K562 (cell line): ENCODE measurements at regions not wholly inside any gene's neighbourhood (a gene's known extent, or its start where the extent isn't known, plus 50 kb on each side); places are given as distances from the start of the nearest gene placed in this dataset.

ENCODE experiments used
- ATF3 ChIP-seq, 2 experiments: fragments of 450-650 bp in 1 of 2; sonication (generic) in 1 of 2; formaldehyde crosslinking in 1 of 2; IDR thresholded peaks in 1 of 2; conservative IDR thresholded peaks in 1 of 2; 2 replicates each; pipeline versions ENCODE4 v1.6.1 to v1.8.1; 2016 to 2023; ENCODE audit warnings: mild to moderate bottlenecking in 2 of 2, moderate library complexity in 2 of 2, inconsistent platforms in 1 of 2, missing genetic modification reagents in 1 of 2
- BHLHE40 ChIP-seq: IDR thresholded peaks from 2 replicates; pipeline ENCODE4 v1.6.1; 2011; ENCODE audit warnings: low read length, improper control_type of control experiment
- DACH1 ChIP-seq: fragments of 450-650 bp; IDR thresholded peaks from 2 replicates; pipeline ENCODE4 v1.6.1; 2018; ENCODE audit not compliant: partially characterized antibody
- HDAC6 ChIP-seq: IDR thresholded peaks from 2 replicates; pipeline ENCODE4 v1.6.1; 2012; ENCODE audit warnings: low read depth, mild to moderate bottlenecking, control low read depth, inconsistent platforms, low read length, moderate library complexity
- HMGN3 ChIP-seq: IDR thresholded peaks from 2 replicates; pipeline ENCODE4 v1.6.1; 2011; ENCODE audit warnings: borderline replicate concordance, low read depth, mild to moderate bottlenecking, mixed read lengths, low read length; ENCODE audit not compliant: insufficient read length; ENCODE audit errors: extremely low read depth
- HNRNPL ChIP-seq: fragments of 200-400 bp; formaldehyde crosslinking; IDR thresholded peaks from 2 replicates; pipeline ENCODE4 v1.6.1; 2017; ENCODE audit warnings: low read depth, mild to moderate bottlenecking, low read length
- POLR2AphosphoS5 ChIP-seq: IDR thresholded peaks from 2 replicates; pipeline ENCODE4 v1.6.1; 2011; ENCODE audit warnings: mild to moderate bottlenecking, low read depth, low read length, moderate library complexity; ENCODE audit not compliant: control insufficient read depth, insufficient read depth
- RBM22 ChIP-seq: fragments of 200-400 bp; formaldehyde crosslinking; IDR thresholded peaks from 2 replicates; pipeline ENCODE4 v1.6.1; 2018; ENCODE audit warnings: low read length, low read depth; ENCODE audit not compliant: poor library complexity, severe bottlenecking
- SAP30 ChIP-seq: fragments of 200-600 bp; sonication (generic); IDR thresholded peaks from 2 replicates; pipeline ENCODE4 v1.6.1; 2012; ENCODE audit warnings: borderline replicate concordance, low read depth, mild to moderate bottlenecking, moderate library complexity, low read length, control low read depth, inconsistent platforms; ENCODE audit not compliant: insufficient read depth, poor library complexity, severe bottlenecking
- SIRT6 ChIP-seq: IDR thresholded peaks from one replicate; pipeline ENCODE4 v1.6.1; 2012; ENCODE audit warnings: low read depth, mild to moderate bottlenecking, control low read depth, inconsistent platforms, low read length, moderate library complexity
- TCF7 ChIP-seq: sonication (generic); IDR thresholded peaks from 2 replicates; pipeline ENCODE4 v1.6.1; 2016; ENCODE audit warnings: antibody characterized with exemption, borderline replicate concordance
- XRCC5 ChIP-seq: fragments of 200-400 bp; formaldehyde crosslinking; IDR thresholded peaks from 2 replicates; pipeline ENCODE4 v1.6.1; 2017; ENCODE audit warnings: low read depth, mild to moderate bottlenecking, low read length
- ZNF785 ChIP-seq: fragments of 250-450 bp; sonication (Bioruptor Pico); IDR thresholded peaks from 2 replicates; pipeline ENCODE4 v1.4.0; 2020; ENCODE audit warnings: mild to moderate bottlenecking

- no peak for TF ChIP-seq HMGN3
- no peak for TF ChIP-seq SAP30
- TF ChIP-seq BHLHE40 = no peak
- no peak for TF ChIP-seq ZNF785 (CRISPR knock-in tag)
- no peak for TF ChIP-seq HNRNPL
- TF ChIP-seq POLR2AphosphoS5 = no peak
- no peak for TF ChIP-seq XRCC5
- TF ChIP-seq HDAC6 = no peak
- TF ChIP-seq SIRT6 = no peak
- TF ChIP-seq TCF7 = no peak
- TF ChIP-seq RBM22 = no peak
- TF ChIP-seq ATF3 (IDR thresholded peaks at IDR 0.05) = no peak
- TF ChIP-seq ATF3 (CRISPR knock-in tag; conservative IDR thresholded peaks at IDR 0.05) = no peak
- TF ChIP-seq DACH1 = no peak
Observed at GRCh38 chr9:7975336-7975735, 175.8 kb upstream of the DMAC1 start.
